Thyroid gland (tissue), 4 donors: ENCODE measurements at regions not wholly inside any gene's neighbourhood (a gene's known extent, or its start where the extent isn't known, plus 50 kb on each side); places are given as distances from the start of the nearest gene placed in this dataset.

Experiments
- DNase-seq, 2 donors: peaks; one replicate each; pipeline ENCODE4 v3.0.0-alpha.2; 2019
- H3K27ac ChIP-seq, 3 donors: fragments of 200-600 bp; sonication (generic); 1 replicate in 2 of 3; 2 replicates in 1 of 3; pipeline ENCODE4 v1.5.1; 2016 to 2019; ENCODE audit warnings: mild to moderate bottlenecking in 1 of 3, moderate library complexity in 1 of 3
- H3K27me3 ChIP-seq: fragments of 200-600 bp; sonication (generic); one replicate; pipeline ENCODE4 v1.5.1; 2019
- H3K36me3 ChIP-seq, 2 donors: fragments of 200-600 bp; sonication (generic); one replicate each; pipeline ENCODE4 v1.5.1; 2016 to 2019
- H3K4me1 ChIP-seq, 2 donors: fragments of 200-600 bp; sonication (generic); one replicate each; pipeline ENCODE4 v1.5.1; 2017 to 2019
- H3K4me3 ChIP-seq, 3 donors: fragments of 200-600 bp; sonication (generic); replicated peaks in 1 of 3; 1 replicate in 2 of 3; 2 replicates in 1 of 3; pipeline ENCODE4 v1.5.1; 2016; ENCODE audit warnings: mild to moderate bottlenecking in 1 of 3
- H3K9me3 ChIP-seq: fragments of 200-600 bp; sonication (generic); one replicate; pipeline ENCODE4 v1.5.1; 2017
- POLR2A ChIP-seq, 2 donors: fragments of 450-650 bp; IDR thresholded peaks; one replicate each; pipeline ENCODE4 v1.6.1; 2017; ENCODE audit warnings: antibody characterized with exemption in 2 of 2, mild to moderate bottlenecking in 2 of 2, moderate library complexity in 1 of 2
- WGBS, 2 donors: methylation state at CpG; one replicate each; pipeline ENCODE4 v1.1.5; 2017; 5-methylcytosine and 5-hydroxymethylcytosine counted together
- intact Hi-C: fragments of 100-400 bp; cut with DNase I; formaldehyde crosslinking; loops from one replicate; pipeline ENCODE4 v1.15.1; 2023
- TF ChIP-seq, protein P1 (sequence below), 6 experiments: fragments of 200-600 bp in 3 of 6; fragments of 450-650 bp in 3 of 6; sonication (generic) in 3 of 6; IDR thresholded peaks; one replicate each; pipeline ENCODE4 v1.5.1; 2016 to 2019; ENCODE audit warnings: antibody characterized with exemption in 6 of 6, mild to moderate bottlenecking in 2 of 6, inconsistent platforms in 1 of 6, moderate library complexity in 1 of 6

- intact Hi-C loops, result no loop called here
- no peak for DNase-seq
Observed at GRCh38 chr6:168380956-168381605, 59.9 kb upstream of the SMOC2 start.

DNA sequence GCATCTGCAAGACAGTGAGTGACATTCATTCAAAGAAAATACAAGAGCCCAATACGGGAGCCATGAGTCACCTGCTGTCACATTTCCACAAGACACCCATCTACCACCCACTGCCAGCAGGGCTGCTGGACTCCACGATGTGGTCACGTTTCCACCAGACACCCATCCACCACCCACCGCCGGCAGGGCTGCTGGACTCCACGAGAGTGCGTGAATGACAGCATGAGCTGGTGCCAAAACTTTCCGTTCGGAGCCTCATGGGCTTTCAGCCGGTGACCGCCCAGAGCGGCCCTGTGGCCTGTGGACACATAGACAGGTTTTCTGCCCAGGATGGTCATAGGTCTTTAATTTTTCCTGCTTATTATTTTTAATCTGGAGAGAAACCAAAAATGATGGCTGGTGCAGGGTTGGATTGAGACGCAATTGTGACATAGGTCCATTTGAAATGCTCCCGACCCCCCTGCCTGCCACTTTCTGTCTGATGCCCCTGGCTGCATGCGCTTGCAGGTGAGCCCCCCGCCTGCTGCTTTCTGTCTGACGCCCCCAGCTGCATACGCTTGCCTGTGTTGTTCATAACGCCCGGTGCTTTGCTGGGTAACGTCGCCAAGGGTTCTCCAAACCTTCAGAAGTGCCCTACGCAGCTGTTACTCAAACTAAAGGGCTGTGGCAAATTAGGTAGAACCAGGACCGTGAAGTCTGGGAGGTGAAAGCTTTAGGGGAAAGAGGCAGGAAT, 59.1 kb upstream of the SMOC2 start:
- intact Hi-C loops, result no loop called here
- no peaks in the 10 kb centered on the region for H3K36me3 ChIP-seq
- H3K4me1 ChIP-seq, result peaks cover 12 to 23% of the 10 kb centered on the region in 2 donors
- no peak overlapping the region for H3K27ac ChIP-seq
- no peaks in the 10 kb centered on the region for H3K27me3 ChIP-seq
- DNase-seq, result no peak
- H3K9me3 ChIP-seq, result no peaks in the 10 kb centered on the region
- no peak overlapping the region for H3K4me3 ChIP-seq
- TF ChIP-seq, protein P1, sequence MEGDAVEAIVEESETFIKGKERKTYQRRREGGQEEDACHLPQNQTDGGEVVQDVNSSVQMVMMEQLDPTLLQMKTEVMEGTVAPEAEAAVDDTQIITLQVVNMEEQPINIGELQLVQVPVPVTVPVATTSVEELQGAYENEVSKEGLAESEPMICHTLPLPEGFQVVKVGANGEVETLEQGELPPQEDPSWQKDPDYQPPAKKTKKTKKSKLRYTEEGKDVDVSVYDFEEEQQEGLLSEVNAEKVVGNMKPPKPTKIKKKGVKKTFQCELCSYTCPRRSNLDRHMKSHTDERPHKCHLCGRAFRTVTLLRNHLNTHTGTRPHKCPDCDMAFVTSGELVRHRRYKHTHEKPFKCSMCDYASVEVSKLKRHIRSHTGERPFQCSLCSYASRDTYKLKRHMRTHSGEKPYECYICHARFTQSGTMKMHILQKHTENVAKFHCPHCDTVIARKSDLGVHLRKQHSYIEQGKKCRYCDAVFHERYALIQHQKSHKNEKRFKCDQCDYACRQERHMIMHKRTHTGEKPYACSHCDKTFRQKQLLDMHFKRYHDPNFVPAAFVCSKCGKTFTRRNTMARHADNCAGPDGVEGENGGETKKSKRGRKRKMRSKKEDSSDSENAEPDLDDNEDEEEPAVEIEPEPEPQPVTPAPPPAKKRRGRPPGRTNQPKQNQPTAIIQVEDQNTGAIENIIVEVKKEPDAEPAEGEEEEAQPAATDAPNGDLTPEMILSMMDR (IDR thresholded peaks at IDR 0.05), result no peak
- no peak for TF ChIP-seq POLR2A (IDR thresholded peaks at IDR 0.05)
- WGBS, 2 donors, result 76 to 78% methylated on average over 24 of the region's 24 CpGs

More at GRCh38 chr6:168380956-168381605, 59.9 kb upstream of the SMOC2 start:
- Histone ChIP-seq H3K36me3 (no peaks in the 10 kb centered on the region), H3K4me1 (peaks cover 12 to 17% of the 10 kb centered on the region in 2 donors), H3K27ac (no peak overlapping the region), H3K4me3 (no peak overlapping the region), H3K27me3 (no peaks in the 10 kb centered on the region), H3K9me3 (no peaks in the 10 kb centered on the region)
- WGBS, 2 donors, result 97% methylated on average over 15 to 16 of the region's 16 CpGs
- no peak for TF ChIP-seq POLR2A (IDR thresholded peaks at IDR 0.05)
- TF ChIP-seq, protein P1 (IDR thresholded peaks at IDR 0.05), result no peak

- no peak for DNase-seq
- no peak overlapping the region for H3K27ac ChIP-seq
- no peaks in the 10 kb centered on the region for H3K36me3 ChIP-seq
- H3K4me1 ChIP-seq, result peaks cover 12 to 23% of the 10 kb centered on the region in 2 donors
- no peak for TF ChIP-seq POLR2A (IDR thresholded peaks at IDR 0.05)
- TF ChIP-seq, protein P1 (IDR thresholded peaks at IDR 0.05), result no peak
- 75 to 96% methylated on average over 46 of the region's 46 CpGs for WGBS, 2 donors
- H3K4me3 ChIP-seq, result no peak overlapping the region
- H3K27me3 ChIP-seq, result no peaks in the 10 kb centered on the region
- intact Hi-C loops, result no loop called here
- no peaks in the 10 kb centered on the region for H3K9me3 ChIP-seq
Observed at GRCh38 chr6:168383062-168383854, 57.7 kb upstream of the SMOC2 start.

GRCh38 chr6:168384045-168385036, 56.6 kb upstream of the SMOC2 start:
- WGBS, 2 donors, result 74 to 78% methylated on average over 31 of the region's 31 CpGs
- Histone ChIP-seq H3K9me3 (no peaks in the 10 kb centered on the region), H3K27ac (no peak overlapping the region), H3K4me1 (peaks cover 12 to 23% of the 10 kb centered on the region in 2 donors), H3K27me3 (no peaks in the 10 kb centered on the region), H3K4me3 (no peak overlapping the region), H3K36me3 (no peaks in the 10 kb centered on the region)
- peak in 1 of 2 donors; percentile 1 for DNase-seq
- no peak for TF ChIP-seq POLR2A (IDR thresholded peaks at IDR 0.05)
- TF ChIP-seq, protein P1 (IDR thresholded peaks at IDR 0.05), result no peak
- intact Hi-C loops, result no loop called here
